HG02885 (cell line): ENCODE measurements at regions not wholly inside any gene's neighbourhood (a gene's known extent, or its start where the extent isn't known, plus 50 kb on each side); places are given as distances from the start of the nearest gene placed in this dataset.

Experiments
- ATAC-seq: cut with Tn5 transposase; IDR thresholded peaks from one replicate; pipeline ENCODE4 v1.9.1; 2021; ENCODE audit warnings: mild to moderate bottlenecking; ENCODE audit not compliant: unreplicated experiment, poor library complexity

DNA sequence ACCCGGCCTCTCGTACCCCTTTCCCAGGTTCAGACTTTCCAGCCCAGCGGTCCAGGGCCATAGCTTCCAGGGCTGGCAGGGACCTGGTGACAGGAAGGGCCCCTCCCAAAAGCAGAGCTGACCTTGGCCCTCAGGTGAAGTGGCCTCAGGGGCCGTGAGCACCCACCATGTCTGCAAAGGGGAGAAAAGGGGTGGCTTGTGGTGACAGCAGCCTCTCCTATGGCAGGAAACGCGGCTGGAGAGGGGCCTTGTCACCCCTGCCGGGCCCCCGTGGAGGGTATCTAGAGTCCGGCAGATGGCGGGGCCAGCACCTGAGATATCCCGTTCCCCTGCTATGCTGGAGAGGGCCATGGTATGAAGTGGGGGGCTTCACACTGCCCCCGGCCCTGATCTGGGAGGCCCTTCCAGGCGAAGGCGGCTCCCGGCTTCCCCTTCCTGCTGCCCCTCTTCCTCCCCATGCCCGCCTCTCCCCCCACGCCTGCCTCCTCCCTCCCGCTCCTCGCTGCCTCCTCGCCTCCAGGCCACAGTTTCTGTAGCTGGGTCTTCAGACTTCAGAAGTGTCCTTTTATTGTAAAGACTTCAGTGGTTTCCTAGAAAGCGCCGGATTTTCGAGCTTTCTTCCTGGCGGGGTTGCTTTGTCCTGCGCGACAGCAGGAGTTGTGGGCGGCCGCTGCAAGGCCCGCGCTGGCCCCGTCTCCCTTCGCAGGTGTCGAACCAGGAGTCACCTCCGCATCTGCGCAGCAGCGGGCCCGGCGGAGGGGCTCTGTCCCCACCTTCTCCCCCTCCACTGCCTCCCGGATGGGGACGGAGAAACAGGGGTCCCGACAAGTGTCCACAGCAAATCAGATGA lies 240.5 kb upstream of the MYT1L start:
- no peak for ATAC-seq

GRCh38 chr2:2570871-2571270 lies 239.8 kb upstream of the MYT1L start:
- ATAC-seq: no peak

GRCh38 chr2:2570360-2570759 lies 239.3 kb upstream of the MYT1L start:
- ATAC-seq: no peak

- ATAC-seq: no peak
Observed at GRCh38 chr2:2569836-2570235, 238.8 kb upstream of the MYT1L start.

DNA sequence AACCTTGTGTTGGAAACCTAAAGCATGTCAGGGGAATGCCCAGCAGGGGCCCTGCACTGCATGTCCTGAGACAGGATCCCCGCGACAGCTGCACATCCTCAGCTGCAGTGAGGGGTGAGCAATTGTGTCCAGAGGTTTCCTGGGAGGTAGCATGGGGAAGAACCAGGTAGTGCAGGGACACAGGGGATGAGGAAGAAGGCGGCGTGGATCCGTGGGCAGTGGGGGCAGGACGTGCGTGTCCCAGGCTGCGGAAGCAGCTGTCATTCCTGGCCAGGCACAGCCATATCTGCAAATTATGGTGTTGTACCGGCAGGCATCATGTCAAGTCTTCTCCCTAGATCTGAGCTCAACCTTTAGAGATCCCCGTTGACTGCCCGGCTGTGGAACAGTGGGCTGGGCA lies 238.2 kb upstream of the MYT1L start:
- no peak for ATAC-seq

DNA sequence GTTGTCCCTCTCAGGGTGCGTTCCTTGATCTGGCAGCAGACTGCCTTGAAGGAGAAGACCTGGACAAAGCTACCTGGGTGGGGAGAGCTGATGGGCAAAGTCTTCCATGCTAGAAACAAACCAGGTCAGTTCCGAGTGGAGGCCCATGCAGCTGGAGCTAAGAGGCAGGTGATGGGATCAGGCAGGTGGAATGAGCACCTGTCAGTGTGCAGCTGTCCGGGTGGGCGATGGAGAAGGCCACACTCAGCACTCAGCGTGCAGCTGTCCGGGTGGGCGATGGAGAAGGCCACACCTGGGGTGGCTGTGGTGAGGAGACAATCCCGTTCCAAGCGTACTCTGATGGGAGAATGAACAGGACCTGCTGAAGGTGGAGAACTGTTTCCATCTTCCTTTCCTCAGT lies 237.3 kb upstream of the MYT1L start:
- no peak for ATAC-seq

DNA sequence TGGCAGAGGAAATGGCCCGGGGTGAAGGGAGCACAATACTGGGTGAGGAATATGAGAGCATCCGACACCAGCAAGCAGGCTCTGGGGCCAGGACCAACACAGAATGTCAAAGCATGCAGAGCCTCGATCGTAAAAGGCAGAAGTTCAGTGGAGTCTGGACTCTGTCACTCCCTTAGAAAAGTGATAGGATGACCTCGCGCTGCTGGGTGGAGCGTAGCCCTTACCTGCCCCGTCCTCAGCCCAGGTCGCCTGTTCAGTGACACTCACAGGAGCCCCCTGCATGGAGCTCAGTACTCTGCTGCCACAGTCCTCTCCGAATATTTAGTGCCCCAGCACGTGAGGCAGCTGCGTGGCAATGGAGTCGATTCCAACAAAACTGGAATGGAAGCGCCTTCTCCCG lies 236.7 kb upstream of the MYT1L start:
- ATAC-seq: no peak

GRCh38 chr2:2566396-2567323 lies 235.6 kb upstream of the MYT1L start:
- no peak for ATAC-seq

DNA sequence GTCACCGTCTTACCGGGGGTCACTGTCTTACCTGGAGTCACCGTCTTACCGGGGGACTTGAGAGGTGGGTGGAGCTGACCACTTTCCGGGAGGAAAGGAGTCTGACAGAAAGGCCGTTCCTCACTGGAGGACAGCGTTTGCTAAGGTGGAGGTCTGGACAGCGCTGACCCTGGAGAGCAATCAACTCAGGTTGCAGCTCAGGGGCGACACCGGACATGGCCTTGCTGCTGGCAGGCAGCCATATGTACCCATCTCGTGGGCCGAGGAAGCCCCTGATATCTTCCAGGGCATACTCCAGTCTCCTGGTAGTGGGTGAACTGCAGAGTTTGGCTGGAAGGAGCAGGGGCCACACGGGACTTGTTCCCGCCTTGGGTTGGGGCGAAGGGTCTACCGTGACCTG lies 234.6 kb upstream of the MYT1L start:
- no peak for ATAC-seq

- ATAC-seq: no peak
Observed at GRCh38 chr2:2564300-2565078, 233.4 kb upstream of the MYT1L start.

DNA sequence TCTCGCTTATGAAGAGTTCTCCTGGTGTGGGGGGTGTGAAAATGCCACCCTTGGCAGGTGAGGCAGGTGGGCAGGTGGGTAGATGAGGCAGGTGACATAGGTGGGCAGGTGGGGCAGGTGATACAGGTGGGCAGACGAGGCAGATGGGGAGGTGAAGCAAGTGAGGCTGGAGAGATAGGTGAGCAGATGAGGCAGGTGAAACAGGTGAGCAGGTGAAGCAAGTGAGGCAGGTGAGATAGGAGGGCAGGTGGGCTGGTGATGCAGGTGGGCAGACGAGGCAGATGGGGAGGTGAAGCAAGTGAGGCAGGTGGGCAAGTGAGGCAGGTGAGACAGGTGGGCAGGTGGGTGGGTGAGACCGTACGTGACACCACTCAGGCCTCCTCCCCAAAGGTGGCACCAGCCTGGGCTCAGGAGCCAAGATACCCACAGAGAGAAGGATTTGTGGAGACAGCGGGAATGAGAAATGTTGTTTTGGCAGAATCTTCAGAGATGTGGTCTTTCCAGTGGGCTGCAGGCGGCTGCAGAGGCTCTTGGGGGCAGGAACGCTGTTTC lies 232.3 kb upstream of the MYT1L start:
- no peak for ATAC-seq

- no peak for ATAC-seq
Observed at GRCh38 chr2:2562867-2563266, 231.8 kb upstream of the MYT1L start.

GRCh38 chr2:2561346-2562095 lies 230.4 kb upstream of the MYT1L start:
- no peak for ATAC-seq

DNA sequence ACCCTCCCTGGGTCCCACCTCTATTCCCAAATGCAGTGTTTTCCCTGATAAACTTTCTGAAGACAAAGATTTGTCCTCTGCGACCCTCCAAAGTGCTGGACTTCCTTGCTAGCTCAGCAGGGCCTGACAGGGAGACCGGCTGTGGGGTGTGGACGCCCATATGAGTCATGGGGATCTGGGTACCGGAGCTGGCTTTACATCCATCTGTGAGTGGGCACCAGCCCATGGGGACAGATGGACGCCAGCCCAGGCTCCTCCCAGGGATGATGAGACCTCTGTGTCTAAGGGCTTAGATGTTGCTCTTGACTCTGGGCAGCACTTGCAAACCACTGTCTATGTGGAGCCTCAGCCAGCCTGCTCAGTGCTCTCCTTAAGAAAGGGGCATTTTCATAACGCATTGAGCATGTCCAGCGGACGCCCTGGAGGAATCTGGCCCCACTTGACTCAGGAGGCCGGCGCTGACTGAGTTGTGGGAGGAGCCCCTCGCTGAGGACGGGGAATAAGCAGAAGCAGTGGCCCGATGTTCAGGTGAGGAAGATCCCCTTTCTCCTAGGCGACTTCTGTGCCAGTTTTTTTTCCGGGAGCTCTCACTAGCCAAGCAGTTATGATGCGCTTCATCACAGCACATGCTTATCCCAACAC lies 229.4 kb upstream of the MYT1L start:
- ATAC-seq: no peak

- no peak for ATAC-seq
Observed at GRCh38 chr2:2558476-2558875, 227.4 kb upstream of the MYT1L start.

DNA sequence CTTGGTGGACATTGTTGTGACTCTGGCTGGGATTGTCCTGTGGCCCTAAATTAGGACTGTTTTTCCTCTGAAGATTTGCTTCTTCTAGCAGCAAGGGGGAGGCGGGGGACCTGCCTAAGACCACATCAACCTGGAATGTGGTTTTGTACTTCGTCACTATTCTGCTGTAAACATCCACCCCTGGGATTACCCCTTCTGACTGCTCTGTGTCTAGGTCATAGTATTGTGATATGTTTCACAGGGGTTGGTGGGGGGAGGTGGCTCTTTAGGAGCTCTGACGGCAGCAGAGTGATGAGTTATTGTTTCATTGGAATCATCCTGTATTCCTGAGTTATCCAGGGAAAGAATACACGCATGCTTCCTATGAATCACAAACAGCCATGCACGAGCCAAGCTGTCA lies 226.4 kb upstream of the MYT1L start:
- no peak for ATAC-seq

- ATAC-seq: no peak
Observed at GRCh38 chr2:2550856-2551255, 219.8 kb upstream of the MYT1L start.

GRCh38 chr2:2547911-2548310 lies 216.8 kb upstream of the MYT1L start:
- no peak for ATAC-seq

GRCh38 chr2:2547451-2547850 lies 216.4 kb upstream of the MYT1L start:
- no peak for ATAC-seq
